ENCODE measurements at regions not wholly inside any gene's neighbourhood (a gene's known extent, or its start where the extent isn't known, plus 50 kb on each side); places are given as distances from the start of the nearest gene placed in this dataset.

DNA sequence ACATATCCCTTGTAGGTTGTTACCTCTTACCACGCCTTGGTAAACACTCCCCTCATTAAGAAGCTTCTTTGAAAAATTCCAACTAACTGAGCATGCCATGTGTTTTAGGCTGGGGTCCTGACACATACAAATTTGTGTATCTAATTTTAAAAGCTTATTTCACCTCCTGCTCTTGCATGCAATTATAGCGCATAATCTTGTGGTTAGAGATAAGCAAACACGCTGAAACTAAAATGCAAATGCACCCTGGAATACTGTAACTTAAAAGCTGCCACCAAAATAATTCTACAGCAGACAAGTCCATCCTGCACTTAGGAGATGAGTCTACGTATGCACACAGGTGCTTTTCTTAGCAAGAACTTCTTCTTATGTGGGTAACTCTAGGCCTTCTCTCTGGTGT lies 990.2 kb downstream of the TSN start:
- TF ChIP-seq CTCF (IDR thresholded peaks at IDR 0.05) (no peak), POLR2A (IDR thresholded peaks at IDR 0.05) (no peak)
